HG02678 (cell line): ENCODE measurements at regions not wholly inside any gene's neighbourhood (a gene's known extent, or its start where the extent isn't known, plus 50 kb on each side); places are given as distances from the start of the nearest gene placed in this dataset.

ENCODE experiments used
- ATAC-seq: cut with Tn5 transposase; IDR thresholded peaks from one replicate; pipeline ENCODE4 v1.9.1; 2021; ENCODE audit warnings: mild to moderate bottlenecking, moderate library complexity; ENCODE audit not compliant: unreplicated experiment

DNA sequence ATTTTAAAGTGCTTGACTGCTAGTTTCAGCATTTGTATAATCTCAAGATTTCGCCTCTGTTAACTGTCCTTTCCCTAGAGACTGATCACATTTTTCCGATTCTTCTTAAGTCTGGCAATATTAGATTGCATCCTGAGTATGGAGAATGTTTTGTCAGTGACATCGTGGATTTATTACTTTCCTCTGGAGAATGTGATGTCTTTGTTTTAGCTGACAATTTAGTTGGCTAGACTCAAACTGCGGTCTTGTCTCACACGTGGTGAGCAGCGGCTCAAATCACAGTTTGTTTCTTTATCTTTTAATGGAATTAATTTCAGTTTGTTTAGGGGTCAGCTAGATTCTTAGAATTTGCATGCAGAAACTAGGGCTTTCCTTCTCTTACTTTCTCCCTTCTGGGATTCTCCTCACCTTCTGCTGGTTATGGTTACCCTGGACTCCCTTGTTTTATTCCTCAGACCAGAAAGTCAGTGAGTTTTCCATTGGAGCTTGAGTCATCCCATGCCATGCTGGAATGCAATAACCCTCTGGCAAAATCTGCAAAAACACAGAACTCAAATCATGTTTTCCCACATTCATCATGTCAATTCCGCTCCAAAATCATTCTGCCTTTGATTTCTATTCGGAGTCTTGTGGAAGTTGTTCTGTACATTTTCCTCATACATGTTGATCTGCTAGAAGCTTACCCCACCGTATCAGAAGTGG, 327.2 kb upstream of the TRIB2 start:
- no peak for ATAC-seq

DNA sequence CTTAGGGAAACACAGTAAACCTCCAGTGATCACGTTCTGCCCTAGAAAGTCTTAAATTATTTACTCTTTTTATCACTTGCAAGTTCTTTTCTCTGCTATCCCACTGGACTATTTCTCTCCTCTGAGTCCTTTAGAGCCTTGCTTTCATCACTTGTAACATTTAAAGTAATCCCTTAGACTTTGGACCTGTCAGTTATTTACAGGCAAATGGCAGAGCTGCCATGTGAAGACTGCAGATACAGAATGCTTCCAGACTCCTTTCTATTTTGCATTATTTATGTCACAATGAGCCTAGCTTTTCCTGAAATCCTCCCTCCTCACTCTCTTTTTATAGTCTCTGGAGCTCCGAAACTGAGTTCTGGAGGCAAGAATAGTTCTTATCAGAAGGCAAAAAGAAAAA, 325.6 kb upstream of the TRIB2 start:
- ATAC-seq = no peak

DNA sequence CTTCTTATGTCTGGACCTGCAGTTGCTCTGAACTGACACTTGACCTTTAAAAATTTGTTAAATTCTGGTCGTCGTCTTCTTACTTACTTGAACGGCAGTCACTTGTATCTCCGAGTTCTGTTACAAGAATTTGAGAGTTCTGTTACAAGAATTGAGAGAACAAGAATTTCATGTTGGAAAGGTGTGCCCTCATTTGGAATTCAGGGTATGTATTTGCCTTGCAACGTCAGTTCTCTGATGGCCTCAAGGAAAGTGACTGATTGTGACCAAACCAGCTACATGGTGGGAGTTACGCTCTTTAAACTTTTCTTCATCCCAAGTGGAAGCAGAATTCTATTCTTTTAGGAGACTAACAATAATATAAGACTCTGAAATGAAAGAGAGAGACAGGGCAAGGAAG, 320.0 kb upstream of the TRIB2 start:
- no peak for ATAC-seq

GRCh38 chr2:12397854-12398253, 318.9 kb upstream of the TRIB2 start:
- ATAC-seq = no peak

- no peak for ATAC-seq
Observed at GRCh38 chr2:12399240-12399639, 317.5 kb upstream of the TRIB2 start.

DNA sequence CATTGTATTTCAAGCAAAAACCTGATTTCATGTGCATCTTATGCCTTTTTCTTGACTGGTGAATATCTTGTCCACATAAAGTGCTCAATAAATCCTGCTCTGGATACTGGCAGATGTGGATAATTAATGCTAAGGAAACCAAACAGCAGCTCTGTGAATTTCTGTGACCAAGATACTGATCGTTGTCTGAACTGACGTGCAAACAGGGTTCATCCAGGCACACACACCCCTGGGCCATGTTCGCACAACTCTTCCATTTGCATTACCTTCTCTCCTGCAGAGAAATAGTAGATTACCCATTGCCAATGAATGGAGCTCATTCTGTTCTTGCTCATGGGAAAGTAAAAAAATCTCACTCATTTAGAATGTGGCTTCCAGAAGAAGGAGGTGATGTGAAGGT, 316.2 kb upstream of the TRIB2 start:
- no peak for ATAC-seq

DNA sequence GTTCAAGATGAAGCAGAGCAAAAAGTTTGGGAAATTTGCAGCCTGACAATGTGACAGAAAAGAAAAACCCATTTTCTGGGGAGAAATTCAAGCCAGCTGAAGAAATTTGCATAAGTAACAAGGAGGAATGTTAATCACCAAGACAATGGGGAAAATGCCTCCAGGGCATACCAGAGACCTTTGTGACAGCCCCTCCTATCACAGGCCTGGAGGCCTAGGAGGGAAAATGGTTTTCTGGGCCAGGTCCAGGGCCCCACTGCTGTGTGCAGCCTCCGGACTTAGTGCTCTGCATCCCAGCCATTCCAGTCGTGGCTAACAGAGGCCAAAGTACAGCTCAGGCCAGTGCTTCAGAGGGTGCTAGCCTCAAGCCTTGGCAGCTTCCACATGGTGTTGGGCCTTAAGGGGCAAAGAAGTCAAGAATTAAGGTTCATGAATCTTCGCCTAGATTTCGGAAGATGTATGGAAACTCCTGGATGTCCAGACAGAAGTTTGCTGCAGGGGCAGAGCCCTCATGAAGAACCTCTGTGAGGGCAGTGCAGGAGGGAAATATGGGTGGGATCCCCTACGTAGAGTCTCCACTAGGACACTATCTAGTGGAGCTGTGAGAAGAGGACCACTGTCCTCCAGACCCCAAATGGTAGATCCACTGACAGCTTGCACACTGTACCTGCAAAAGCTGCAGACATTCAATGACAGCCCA, 314.1 kb upstream of the TRIB2 start:
- no peak for ATAC-seq

GRCh38 chr2:12404497-12404896, 312.2 kb upstream of the TRIB2 start:
- ATAC-seq = no peak

DNA sequence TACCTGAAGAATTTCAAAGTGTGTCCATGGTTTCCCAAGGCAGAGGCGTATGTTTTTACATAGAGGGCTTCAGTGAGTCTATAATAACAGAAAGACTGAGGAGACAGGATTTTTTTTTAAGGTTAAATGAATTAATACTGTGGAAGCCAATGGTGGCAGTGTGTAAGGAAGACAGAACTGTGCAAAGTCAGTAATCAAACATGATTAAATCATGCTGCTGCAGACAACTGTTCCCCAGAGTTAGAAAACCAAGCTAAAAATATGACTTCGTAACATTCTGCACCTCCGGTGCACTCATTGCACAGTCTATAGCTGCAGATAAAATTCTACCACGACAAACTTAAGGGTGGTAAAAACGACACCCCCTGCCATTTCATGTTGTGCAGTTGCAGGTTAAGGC, 309.6 kb upstream of the TRIB2 start:
- ATAC-seq = no peak

DNA sequence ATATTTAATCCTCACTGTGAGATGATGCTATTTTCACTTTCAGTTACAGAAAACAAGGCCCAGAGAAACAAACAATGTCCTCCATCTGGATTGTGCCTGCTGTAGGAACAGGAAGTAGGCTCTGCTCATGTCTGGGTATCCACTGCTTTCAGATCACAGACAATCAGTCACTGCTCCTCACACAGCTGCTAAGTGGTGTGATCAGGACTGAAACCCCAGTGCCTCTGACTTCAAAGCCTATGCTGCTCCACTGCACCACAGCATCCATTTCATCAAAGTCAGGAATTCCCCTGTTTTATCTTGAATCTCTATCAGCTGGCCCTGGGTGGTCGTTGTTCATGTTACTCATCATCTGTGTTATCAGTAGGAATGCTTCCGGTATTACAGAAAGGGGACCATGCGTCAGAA, 303.8 kb upstream of the TRIB2 start:
- peak; percentile 88 for ATAC-seq

- ATAC-seq = no peak
Observed at GRCh38 chr2:12415536-12415935, 301.2 kb upstream of the TRIB2 start.

GRCh38 chr2:12416600-12416999, 300.1 kb upstream of the TRIB2 start:
- ATAC-seq = no peak

- ATAC-seq = no peak
Observed at GRCh38 chr2:12417786-12418185, 298.9 kb upstream of the TRIB2 start.

GRCh38 chr2:12419803-12420202, 296.9 kb upstream of the TRIB2 start:
- no peak for ATAC-seq

DNA sequence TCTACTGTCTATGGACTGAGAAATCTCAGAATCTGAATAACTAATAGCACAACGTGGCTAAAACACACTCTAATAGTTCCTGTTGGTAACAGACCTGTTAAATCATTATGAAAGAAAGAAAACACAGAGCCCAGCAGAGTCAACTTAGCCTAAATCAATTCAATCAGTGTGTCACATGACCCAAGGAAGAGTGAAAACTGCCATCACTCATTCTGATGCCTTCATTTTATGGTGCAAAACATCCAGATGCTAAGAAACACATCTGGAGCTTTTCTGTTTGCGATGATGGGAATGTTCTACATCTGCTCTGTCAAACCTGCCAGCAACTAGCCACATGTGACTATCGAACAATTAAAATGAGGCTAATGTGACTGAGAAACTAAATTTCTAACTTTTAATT, 295.7 kb upstream of the TRIB2 start:
- no peak for ATAC-seq

GRCh38 chr2:12424219-12424618, 292.5 kb upstream of the TRIB2 start:
- ATAC-seq = no peak

- ATAC-seq = no peak
Observed at GRCh38 chr2:12424809-12425208, 291.9 kb upstream of the TRIB2 start.

GRCh38 chr2:12428324-12428723, 288.4 kb upstream of the TRIB2 start:
- ATAC-seq = no peak

GRCh38 chr2:12428786-12429185, 287.9 kb upstream of the TRIB2 start:
- ATAC-seq = no peak

GRCh38 chr2:12429779-12430406, 286.8 kb upstream of the TRIB2 start:
- ATAC-seq = no peak

GRCh38 chr2:12430407-12431133, 286.2 kb upstream of the TRIB2 start:
- peak; percentile 98 for ATAC-seq
